ENCODE measurements at regions not wholly inside any gene's neighbourhood (a gene's known extent, or its start where the extent isn't known, plus 50 kb on each side); places are given as distances from the start of the nearest gene placed in this dataset.

DNA sequence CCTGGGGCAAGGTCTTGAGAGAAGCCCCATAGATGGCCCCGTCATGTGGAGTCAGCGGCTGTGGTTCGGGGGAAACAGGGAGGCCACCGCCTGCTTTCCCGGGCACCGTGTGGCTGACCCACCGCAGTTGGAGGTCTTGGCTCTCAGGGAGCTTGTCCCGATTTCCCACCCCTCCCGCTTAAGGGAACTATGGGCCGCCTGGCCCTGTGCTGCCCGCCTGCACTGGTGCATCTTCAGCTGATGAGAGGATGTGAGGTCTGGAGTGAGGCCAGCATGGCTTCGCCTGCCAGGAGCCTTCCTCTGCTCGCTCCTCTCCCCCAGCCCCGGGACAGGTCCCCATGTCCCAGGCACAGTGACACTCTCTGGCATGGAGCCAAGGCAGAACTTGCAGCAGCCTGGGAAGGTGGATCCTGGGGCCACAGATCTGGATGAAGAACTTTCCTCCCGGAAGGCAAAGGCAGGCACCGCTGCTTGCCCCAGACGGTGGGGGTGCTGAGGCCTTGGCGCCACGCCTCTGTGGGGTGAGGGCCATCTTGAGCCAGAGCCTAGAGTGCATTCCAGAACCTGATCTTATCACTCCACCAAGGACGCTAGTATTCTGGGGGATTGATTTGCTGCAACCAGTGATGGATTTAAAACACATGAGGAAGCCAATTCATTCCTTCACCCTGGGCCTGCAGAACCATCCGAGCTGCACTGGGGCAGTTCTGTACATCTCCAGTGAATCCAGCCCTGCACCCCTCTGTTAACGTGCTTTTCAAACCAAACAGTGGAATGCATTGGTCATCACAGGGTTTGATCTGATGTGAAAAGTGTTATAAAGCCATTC lies 178.6 kb upstream of the TNRC6C start:
- no peaks in the 10 kb centered on the region for H3K36me3 Mint-ChIP-seq
- no peak for DNase-seq
- CTCF ChIA-PET, result no interaction called here
- H3K4me1 Mint-ChIP-seq (ENCODE audit: low read depth), result peaks cover 20% of the 10 kb centered on the region
- POLR2A ChIA-PET, result no interaction called here
- H3K4me3 Mint-ChIP-seq, result no peak overlapping the region
- intact Hi-C loops (cut with micrococcal nuclease), result no loop called here
- no peak overlapping the region for H3K27ac Mint-ChIP-seq
- H3K27me3 Mint-ChIP-seq, result no peaks in the 10 kb centered on the region
- H3K9me3 Mint-ChIP-seq, result no peaks in the 10 kb centered on the region

DNA sequence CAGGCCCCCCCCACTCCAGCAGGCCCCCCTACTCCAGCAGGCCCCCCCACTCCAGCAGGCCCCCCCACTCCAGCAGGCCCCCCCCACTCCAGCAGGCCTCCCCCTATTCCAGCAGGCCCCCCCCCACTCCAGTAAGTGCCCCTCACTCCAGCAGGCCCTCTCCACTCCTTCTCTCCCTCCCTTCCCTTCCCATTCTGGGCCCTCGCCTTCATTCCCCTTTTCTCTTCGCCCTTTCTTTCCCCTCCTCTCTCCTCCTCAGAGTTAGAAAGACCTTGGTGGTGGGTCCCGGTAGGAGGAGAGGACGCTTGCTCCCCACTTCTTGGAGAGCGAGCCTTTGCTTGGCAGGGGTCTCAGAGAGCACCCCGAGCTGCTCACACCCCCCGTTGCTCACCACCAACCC lies 177.0 kb upstream of the TNRC6C start:
- Mint-ChIP-seq H3K9me3 (no peaks in the 10 kb centered on the region), H3K27ac (no peak overlapping the region), H3K4me1 (ENCODE audit: low read depth) (peaks cover 24% of the 10 kb centered on the region), H3K27me3 (no peaks in the 10 kb centered on the region), H3K4me3 (no peak overlapping the region), H3K36me3 (no peaks in the 10 kb centered on the region)
- CTCF ChIA-PET, result no interaction called here
- POLR2A ChIA-PET, result no interaction called here
- no peak for DNase-seq
- intact Hi-C loops (cut with micrococcal nuclease), result no loop called here

DNA sequence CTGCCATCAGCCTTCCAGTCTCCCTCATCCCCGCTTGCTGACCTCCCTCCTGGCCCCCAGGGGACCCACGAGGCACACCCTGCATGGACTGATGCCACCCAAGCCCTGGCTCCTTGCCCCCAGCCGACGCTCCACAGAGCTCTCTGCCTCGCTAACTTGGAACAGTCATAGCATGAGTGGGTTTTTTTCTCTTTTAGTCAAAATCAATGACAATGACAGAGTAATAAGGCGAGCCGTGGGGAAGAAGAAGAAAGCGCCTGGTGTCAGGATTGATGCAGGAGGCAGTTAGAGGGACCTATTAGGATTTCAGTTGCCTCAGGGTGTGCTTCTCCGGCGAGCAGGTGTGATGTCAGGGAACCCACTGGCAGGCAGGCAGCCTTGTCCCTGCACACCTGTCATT lies 176.3 kb upstream of the TNRC6C start:
- Mint-ChIP-seq H3K4me1 (ENCODE audit: low read depth) (peaks cover 24% of the 10 kb centered on the region), H3K4me3 (no peak overlapping the region), H3K9me3 (no peaks in the 10 kb centered on the region), H3K27ac (peak overlapping the region; percentile 18), H3K36me3 (no peaks in the 10 kb centered on the region), H3K27me3 (no peaks in the 10 kb centered on the region)
- intact Hi-C loops (cut with micrococcal nuclease), result no loop called here
- ChIA-PET POLR2A (no interaction called here), CTCF (no interaction called here)
- peak; percentile 31 for DNase-seq

DNA sequence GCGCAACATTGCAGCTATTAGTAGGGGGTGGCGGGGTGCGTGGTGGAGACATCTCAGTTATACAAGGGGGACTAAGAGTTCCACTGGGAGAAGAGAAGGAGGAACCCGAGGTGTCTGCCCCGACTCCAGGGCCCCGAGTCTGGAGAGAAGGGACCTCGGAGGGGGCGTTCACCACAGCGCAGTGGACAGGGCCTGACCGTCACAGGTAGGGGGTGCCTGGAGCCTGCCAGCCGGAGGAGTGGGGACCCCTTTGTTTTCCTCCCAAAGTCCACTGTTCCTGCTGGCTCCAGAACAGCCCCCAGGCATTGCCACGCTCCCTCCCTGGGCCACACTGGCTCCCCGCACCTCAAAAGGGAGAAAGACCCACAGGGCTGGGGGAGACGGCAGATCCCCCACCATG lies 175.9 kb upstream of the TNRC6C start:
- Mint-ChIP-seq H3K36me3 (no peaks in the 10 kb centered on the region), H3K27ac (peak overlapping the region; percentile 18), H3K9me3 (no peaks in the 10 kb centered on the region), H3K4me3 (no peak overlapping the region), H3K27me3 (no peaks in the 10 kb centered on the region), H3K4me1 (ENCODE audit: low read depth) (peaks cover 24% of the 10 kb centered on the region)
- intact Hi-C loops (cut with micrococcal nuclease), result no loop called here
- ChIA-PET POLR2A (no interaction called here), CTCF (no interaction called here)
- no peak for DNase-seq

DNA sequence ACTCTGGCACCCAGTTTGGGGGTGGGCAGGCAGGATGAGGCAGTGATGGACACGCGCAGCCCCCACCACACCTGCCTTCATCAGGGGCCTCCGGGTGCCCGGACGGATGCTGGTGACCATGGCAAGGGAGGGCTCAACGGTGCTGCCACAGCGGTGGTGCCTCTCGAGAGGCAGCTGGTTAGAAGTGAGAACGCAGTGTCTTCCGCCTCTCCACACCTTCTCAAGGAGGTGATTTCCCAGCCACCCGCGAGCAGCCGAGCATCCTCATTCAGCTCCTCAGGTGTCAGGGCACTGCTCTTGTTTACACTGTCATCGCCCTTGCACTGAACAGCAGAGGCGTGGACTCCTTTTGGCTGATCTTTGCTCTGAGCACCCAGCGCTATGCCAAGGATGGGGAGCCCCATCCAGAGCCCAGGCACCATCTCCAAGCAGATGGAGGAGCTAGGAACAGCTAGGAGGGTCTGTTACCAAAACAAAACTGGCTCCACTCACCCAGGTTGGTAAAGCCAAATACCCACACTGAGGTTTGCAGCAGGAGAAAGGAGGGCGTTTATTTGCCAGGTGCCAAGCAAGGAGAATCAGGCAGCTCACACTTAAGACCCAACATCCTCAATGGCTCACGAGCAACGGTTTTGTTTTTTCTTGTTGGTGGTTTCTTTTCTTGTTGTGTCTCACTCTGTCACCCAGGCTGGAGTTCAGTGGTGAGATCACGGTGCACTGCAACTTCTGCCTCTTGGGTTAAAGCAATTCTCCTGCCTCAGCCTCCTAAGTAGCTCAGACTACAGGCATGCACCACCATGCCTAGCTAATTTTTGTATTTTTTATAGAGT lies 174.3 kb upstream of the TNRC6C start:
- Mint-ChIP-seq H3K27ac (peak overlapping the region; percentile 84), H3K36me3 (no peaks in the 10 kb centered on the region), H3K9me3 (no peaks in the 10 kb centered on the region), H3K4me3 (peak overlapping the region; percentile 44), H3K4me1 (ENCODE audit: low read depth) (peaks cover 24% of the 10 kb centered on the region), H3K27me3 (no peaks in the 10 kb centered on the region)
- intact Hi-C loops (cut with micrococcal nuclease), result loop anchor here (1.0 to 2.0 kb wide), 2 partner anchors 59 to 98 kb away; no protein-coding TSS in a partner anchor
- POLR2A ChIA-PET, result interaction anchor here (0.6 to 1.4 kb wide), 2 partner anchors 174 to 1179 kb away, joined by 3 to 12 read pairs; partner anchors contain the start of gene TNRC6C
- CTCF ChIA-PET, result interaction anchor here (1.3 to 2.5 kb wide), 4 partner anchors 11 to 241 kb away, joined by 4 to 18 read pairs (median 4); no protein-coding TSS in a partner anchor
- peak; percentile 86 for DNase-seq

DNA sequence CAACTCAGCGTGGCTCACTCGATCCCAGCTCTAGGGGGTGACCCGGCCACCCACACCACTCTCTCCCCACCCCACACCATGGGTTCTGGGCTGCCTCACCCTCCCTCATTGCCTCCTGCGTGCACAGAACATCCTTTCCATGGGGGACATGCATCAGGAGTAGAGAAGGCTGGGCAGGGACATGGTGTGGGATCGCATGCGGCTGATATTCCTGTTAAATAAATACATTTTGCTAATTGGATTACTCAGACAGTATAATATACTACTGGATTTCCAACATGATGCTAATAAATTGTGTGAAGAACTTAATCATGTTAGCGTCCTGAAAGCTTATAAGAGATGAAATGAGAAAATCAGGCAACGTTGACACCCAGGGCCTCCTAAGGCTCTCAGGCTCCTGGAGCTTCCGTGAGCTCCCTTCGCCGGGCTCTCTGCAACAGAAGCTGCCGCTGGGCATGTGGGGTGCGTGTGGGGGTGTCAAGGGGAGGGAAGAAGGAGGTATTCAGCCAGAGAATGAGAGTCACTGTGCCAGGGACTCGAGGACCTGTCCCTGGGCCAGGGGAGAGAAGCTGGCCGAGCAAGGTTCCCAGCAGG lies 173.1 kb upstream of the TNRC6C start:
- H3K4me1 Mint-ChIP-seq (ENCODE audit: low read depth), result peaks cover 24% of the 10 kb centered on the region
- intact Hi-C loops (cut with micrococcal nuclease), result loop anchor here (2.0 kb wide), 1 partner anchor 57 kb away; no protein-coding TSS in a partner anchor
- no peak overlapping the region for H3K4me3 Mint-ChIP-seq
- CTCF ChIA-PET, result interaction anchor here (1.2 to 2.5 kb wide), 2 partner anchors 229 to 242 kb away, joined by 3 to 18 read pairs; no protein-coding TSS in a partner anchor
- DNase-seq, result no peak
- POLR2A ChIA-PET, result no interaction called here
- no peaks in the 10 kb centered on the region for H3K36me3 Mint-ChIP-seq
- no peak overlapping the region for H3K27ac Mint-ChIP-seq
- no peaks in the 10 kb centered on the region for H3K27me3 Mint-ChIP-seq
- no peaks in the 10 kb centered on the region for H3K9me3 Mint-ChIP-seq

DNA sequence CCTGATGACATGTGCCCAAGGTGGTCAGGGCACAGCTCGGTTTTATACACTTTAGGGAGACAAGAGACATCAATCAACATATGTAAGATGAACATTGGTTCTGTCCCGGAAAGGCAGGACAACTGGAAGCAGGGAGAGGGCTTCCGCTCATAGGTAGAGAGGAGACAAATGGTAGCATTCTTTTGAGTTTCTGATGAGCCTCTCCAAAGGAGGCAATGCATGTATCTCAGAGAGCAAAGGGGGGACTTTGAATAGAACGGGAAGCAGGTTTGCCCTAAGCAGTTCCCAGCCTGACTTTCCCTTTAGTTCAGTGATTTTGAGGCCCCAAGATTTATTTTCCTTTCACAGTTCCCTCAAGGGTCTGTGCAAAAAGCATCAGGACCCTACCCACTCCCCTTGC lies 172.4 kb upstream of the TNRC6C start:
- Mint-ChIP-seq H3K27me3 (no peaks in the 10 kb centered on the region), H3K4me3 (no peak overlapping the region), H3K4me1 (ENCODE audit: low read depth) (peaks cover 24% of the 10 kb centered on the region), H3K27ac (no peak overlapping the region), H3K36me3 (no peaks in the 10 kb centered on the region), H3K9me3 (no peaks in the 10 kb centered on the region)
- no peak for DNase-seq
- ChIA-PET POLR2A (no interaction called here), CTCF (interaction anchor here (1.2 to 2.5 kb wide), 2 partner anchors 228 to 243 kb away, joined by 3 to 18 read pairs; no protein-coding TSS in a partner anchor)
- intact Hi-C loops (cut with micrococcal nuclease), result no loop called here

DNA sequence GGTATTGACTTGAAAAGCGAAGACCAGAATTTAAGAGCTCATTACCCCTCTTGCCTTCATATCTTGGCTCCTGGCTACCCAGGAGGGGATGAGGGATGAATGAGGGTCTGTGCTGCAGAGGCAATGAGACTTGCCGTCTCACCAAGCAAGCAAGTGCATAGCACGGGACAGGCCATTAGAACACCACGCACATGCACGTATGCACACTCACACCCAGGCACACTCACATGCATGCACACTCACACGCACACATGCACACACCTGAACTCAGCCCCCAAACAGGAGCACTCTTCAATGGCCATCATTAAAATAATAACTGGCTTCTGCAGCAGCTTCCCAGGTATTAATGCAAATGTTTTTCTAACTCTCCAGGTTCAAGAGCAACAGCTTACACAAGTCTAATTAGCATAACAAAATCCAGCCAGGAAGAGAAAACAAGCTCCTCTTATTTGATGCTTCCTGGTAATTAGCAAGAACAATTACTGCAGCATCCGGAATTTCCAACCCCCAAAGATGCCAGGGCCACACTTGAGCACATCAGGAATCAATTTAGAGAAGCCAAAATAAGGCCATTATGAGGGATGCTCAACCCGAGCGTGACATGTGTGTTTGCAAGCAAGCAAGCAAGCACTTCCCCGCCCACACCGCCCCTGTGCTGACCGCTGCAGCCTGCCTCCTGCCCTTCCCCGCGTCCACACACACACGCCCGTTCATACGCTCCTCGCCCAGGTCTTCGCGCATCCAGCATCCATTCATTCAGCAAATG lies 171.6 kb upstream of the TNRC6C start:
- H3K27ac Mint-ChIP-seq, result no peak overlapping the region
- CTCF ChIA-PET, result no interaction called here
- DNase-seq, result no peak
- no peak overlapping the region for H3K4me3 Mint-ChIP-seq
- intact Hi-C loops (cut with micrococcal nuclease), result no loop called here
- H3K4me1 Mint-ChIP-seq (ENCODE audit: low read depth), result peaks cover 24% of the 10 kb centered on the region
- no peaks in the 10 kb centered on the region for H3K36me3 Mint-ChIP-seq
- no peaks in the 10 kb centered on the region for H3K9me3 Mint-ChIP-seq
- POLR2A ChIA-PET, result no interaction called here
- no peaks in the 10 kb centered on the region for H3K27me3 Mint-ChIP-seq

DNA sequence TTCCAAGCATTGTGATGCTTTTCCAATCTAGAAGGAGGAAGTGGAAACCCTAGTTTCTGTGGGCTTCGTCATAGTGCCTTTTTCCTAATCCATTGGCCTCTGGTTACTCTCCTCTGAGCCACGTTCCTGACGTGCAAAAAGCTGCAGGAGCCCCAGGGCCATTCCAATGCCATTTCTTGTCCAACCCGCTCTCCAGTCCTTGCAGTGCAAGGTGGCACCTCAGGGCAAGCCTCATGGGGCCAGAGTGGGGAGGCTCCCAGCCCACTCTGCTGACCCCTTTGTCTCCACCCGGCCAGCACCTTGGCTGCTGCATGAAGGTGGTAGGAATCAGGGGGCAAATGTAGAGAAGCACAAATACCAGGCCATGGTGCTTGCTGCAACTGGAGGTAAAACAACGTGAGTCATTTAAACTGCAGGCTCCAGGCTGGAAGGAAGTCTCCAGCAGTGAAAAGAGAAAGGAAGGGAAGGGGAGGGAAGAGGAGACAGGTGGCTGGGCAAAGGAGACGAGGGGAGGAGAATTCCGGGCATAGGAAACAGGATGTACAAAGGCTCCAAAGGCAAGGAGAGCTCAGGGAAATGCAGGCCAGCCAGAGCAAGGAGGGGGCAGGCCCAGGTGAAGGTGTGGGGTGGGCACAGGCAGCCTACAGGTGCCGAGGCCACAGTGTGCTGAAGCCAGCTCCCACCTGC lies 168.2 kb upstream of the TNRC6C start:
- H3K27me3 Mint-ChIP-seq, result no peaks in the 10 kb centered on the region
- ChIA-PET CTCF (no interaction called here), POLR2A (no interaction called here)
- intact Hi-C loops (cut with micrococcal nuclease), result no loop called here
- H3K4me1 Mint-ChIP-seq (ENCODE audit: low read depth), result peaks cover under 1% of the 10 kb centered on the region
- H3K4me3 Mint-ChIP-seq, result no peak overlapping the region
- no peaks in the 10 kb centered on the region for H3K9me3 Mint-ChIP-seq
- H3K36me3 Mint-ChIP-seq, result no peaks in the 10 kb centered on the region
- no peak overlapping the region for H3K27ac Mint-ChIP-seq
- DNase-seq, result no peak

DNA sequence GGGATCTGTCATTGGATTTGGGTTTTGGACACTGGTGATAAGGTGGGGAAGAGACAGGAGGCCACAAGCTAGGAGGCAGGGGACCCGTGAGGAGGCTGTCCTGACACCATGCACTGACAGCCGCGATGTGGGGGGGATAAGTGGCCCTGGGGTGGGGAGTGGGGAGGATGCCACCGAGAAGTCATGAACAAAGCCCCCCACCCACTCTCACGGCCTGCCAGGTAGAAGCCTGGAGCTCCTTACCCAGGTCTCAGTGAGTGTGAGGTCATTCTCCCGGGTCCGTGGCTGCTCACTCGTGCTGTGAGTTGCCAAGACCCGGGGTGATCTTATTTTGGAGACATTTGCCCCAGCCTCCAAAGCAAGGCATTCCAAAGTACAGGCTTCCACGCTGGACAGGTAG lies 165.9 kb upstream of the TNRC6C start:
- Mint-ChIP-seq H3K9me3 (no peaks in the 10 kb centered on the region), H3K27ac (no peak overlapping the region), H3K4me3 (no peak overlapping the region), H3K36me3 (no peaks in the 10 kb centered on the region), H3K27me3 (peaks cover 1% of the 10 kb centered on the region), H3K4me1 (ENCODE audit: low read depth) (no peaks in the 10 kb centered on the region)
- ChIA-PET CTCF (no interaction called here), POLR2A (no interaction called here)
- no peak for DNase-seq
- intact Hi-C loops (cut with micrococcal nuclease), result no loop called here

DNA sequence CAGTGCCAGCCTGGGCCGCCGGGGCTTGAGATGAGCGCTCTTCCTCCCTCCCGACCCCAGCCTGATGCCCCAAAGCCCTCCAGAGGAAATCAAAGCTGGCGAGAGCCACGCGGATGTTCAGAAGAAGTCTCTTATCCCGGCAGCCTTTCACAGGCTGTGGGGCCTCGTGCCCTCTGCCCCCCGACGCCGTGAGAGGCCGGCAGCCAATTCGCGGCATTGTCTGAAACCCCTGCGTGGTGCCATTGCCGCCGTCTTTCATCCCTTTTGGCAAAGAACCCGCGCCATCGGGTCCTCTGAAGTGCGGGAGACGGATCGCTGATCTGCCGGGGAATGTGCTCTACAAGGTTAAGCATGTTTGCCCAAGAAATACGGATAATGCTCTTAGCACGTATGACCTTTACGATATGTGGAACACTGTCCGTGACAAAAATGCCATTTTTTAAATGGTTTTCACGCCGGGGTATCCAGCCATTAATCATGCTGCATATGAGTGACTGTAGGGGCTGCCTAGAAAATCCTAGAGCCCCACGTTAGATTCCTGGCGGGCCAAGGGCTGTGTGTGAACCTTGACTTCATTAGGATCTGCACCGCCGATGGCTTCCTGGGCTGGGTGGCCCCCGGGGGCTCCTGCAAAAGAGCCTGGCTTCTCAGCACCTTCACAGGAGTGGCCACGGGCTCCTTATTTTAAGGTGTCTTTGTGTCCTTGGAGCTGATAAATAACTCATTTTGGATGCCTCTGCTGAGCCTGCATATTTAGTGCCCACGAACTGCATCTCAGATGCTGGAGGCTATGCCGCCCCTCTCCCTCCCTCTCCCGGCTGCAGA lies 165.1 kb upstream of the TNRC6C start:
- no peak for DNase-seq
- Mint-ChIP-seq H3K9me3 (no peaks in the 10 kb centered on the region), H3K4me3 (no peak overlapping the region), H3K4me1 (ENCODE audit: low read depth) (no peaks in the 10 kb centered on the region), H3K27me3 (peaks cover 3% of the 10 kb centered on the region), H3K27ac (no peak overlapping the region), H3K36me3 (no peaks in the 10 kb centered on the region)
- CTCF ChIA-PET, result no interaction called here
- intact Hi-C loops (cut with micrococcal nuclease), result no loop called here
- POLR2A ChIA-PET, result no interaction called here
